ENCODE measurements at regions not wholly inside any gene's neighbourhood (a gene's known extent, or its start where the extent isn't known, plus 50 kb on each side); places are given as distances from the start of the nearest gene placed in this dataset.
"Not testable (repeated sequence)": the region's sequence is repeated elsewhere in the genome, so short reads cannot be mapped to it uniquely, and the experiment has no call there.

DNA sequence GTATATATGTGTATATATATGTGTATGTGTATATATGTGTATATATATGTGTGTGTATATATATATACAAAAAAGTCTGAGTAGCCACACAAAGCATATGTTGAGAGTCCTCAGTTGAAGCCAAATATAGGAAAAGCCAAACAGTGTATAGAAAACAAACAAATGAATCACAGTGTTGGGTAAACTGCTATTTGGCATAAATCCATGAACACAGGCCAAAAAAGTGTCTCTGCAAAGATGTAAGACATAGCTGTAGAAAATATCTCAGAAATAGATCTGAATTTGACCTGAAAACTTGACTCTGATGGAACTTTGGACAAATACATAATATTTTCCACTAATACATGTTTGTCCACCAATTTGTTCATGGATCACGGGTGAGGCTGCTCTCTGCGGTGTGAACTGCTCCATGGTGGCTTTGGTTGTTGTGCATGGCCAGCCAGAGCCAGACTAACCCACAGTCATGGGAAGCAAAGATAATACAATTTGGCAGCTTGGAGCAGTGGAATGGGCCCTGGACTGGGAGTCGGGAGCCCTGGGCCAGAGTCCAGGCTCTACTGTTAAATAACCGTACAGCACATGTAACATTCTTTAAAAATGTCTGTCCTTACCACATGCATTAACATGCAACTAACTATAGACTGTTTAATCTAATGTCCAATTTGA lies 76.9 kb upstream of the EED start:
- peak; percentile 5 for DNase-seq (ENCODE audit: extremely low read depth, low read depth)

DNA sequence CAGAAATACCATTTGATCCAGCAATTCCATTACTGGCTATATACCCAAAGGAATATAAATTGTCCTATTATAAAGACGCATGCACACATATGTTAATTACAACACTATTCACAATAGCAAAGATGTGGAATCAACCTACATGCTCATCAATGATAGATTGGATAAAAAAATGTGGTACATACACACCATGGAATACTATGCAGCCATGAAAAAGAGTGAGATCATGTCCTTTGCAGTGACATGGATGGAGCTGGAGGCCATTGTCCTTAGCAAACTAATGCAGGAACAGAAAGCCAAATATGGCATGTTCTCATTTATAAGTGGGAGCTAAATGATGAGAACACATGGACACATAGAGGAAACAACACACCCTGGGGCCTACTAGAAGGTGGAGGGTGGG lies 78.3 kb upstream of the EED start:
- not testable (repeated sequence) for DNase-seq (ENCODE audit: extremely low read depth, low read depth)

DNA sequence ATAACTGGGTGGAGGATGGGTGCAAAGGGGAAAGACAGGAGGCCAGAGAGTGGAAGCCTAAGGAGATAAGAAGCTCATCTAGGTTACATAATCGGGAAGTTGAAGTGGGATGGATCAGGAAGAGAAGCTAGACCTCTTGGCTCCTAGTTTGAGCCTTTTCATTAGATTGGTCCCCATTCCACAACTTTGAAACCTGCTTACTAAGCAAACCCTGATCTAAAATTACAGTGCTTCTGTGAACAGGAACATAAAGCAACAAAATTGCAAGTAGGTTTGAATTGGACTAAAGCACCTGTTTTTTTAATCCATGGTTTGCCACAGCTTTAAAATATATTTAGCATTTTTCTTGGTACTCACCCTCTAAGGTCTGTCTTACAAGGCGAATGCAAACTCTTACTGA lies 80.4 kb upstream of the EED start:
- DNase-seq (ENCODE audit: extremely low read depth, low read depth), result no peak

DNA sequence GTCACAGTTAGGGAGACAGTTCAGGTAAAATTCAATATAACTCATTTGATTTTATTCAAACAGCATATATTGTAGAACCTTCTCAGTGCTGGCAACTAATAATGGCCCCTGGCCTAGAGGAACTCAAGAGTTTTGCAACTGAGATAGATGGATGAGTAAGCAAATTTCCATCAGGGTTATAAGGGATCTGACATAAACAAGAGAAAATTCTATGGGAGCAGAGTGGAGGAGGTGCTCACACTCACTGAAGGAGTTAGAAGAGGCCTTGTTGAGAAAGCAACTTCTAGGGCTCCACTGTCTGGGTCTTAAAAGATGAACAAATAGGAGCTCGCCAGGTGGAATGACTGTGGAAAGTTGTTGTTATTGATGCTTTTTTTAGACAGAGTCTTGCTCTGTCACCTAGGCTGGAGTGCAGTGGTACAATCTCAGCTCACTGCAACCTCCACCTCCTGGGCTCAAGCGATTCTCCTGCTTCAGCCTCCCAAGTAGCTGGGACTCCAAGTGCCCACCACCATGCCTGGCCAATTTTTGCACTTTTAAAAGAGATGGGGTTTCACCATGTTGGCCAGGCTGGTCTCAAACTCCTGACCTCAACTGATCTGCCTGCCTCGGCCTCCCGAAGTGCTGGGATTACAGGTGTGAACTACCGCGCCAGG lies 81.2 kb upstream of the EED start:
- peak; percentile 29 for DNase-seq (ENCODE audit: extremely low read depth, low read depth)

DNA sequence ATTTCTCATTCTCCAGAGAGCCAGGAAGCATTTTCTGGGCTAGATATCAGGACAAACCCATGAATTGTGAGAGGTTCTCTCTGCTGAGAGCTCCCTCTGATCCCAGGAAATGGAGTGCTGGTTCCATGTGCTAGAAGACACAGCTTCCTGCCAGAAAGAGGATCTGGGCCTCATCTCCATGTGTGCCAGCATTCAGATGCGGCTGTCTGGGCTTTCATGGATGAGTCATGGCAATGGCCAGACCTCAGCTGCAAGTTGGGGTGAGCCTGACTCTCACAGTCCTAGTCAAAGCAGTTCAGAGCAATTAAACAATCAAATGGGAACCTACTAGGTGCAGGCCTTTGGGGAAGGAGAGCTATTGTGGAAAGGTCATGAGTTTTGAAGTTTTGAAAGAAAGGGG lies 82.3 kb upstream of the EED start:
- DNase-seq (ENCODE audit: extremely low read depth, low read depth), result no peak

DNA sequence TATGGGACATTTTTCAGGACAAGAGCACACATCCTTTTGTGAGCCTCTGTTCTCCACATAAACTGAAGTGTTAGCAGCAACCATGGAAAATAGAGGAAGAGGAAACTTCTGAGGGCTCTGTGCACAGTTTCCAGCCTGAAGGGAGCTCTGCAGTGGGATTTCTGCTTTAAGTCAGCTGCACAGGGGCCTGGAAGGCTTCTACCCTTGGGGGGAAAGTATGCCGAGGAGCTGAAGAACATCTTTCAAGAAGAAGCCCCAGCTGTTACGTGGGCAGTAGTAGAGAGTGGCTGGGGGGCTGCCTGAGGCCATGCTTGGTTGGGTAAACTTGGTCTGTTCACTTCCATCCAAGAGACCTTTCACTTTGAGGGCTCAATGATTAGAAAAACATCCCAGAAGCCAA lies 82.7 kb upstream of the EED start:
- no peak for DNase-seq (ENCODE audit: extremely low read depth, low read depth)

DNA sequence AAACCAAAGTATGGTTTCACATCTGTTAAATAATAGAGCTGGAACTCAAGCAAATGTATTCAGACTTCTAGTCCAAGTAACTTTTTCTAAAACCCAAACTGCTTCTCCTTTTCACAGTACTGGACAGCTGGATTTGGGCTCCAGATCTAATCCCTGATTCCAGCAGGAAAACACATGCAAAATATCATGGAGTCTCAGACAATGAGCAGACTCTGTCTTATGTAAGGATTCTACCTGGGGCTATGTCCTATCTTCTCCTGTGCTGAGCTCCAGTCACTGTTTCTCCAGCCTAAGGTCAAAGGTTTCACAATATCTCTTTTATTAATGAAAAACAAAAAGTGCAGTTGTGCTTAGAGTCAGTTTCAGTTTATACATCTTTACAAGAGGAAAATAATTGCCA lies 83.2 kb upstream of the EED start:
- no peak for DNase-seq (ENCODE audit: extremely low read depth, low read depth)

DNA sequence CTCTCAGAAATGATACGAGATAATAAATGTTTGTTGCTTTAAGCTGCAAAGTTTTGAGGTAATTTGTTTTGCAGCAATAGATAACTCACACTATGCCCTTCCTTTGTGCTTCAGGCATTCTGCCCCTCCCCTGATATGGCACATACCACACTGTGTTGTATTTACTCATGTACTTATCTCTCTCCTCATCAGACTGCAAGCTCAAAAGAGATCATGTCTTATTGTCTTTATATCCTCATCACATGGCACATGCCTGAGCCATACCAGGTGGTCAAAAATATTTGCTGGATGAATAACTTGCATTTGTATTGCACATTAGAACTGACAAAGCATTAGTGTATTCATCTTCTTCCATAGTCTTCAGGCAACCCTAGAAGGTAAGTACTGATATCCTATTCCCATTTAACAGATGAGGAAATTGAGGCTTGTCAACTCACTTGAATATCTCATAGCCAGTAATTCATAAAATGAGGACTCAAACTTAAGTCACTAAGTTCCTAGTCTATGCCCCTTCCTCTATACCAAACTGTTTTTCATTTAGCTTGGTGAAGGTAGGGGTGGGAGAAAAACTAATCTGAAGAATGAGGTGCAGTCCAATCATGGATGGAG lies 83.9 kb upstream of the EED start:
- DNase-seq (ENCODE audit: extremely low read depth, low read depth), result no peak

DNA sequence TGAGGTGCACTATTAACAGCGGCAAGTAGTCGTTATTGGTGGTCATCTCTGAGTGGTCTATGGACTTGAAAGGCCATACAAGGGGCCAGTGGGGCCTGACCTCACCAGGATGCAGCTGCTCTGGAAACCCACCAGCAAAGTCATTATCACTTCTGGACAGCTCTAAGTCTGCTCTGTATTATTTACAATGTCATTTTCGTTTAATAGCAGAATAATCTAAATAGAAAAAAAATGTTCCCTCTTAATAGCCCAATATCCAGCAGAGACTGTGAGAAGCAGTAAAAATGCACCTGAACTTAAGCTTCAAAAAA lies 85.0 kb upstream of the EED start:
- DNase-seq (ENCODE audit: extremely low read depth, low read depth), result no peak

DNA sequence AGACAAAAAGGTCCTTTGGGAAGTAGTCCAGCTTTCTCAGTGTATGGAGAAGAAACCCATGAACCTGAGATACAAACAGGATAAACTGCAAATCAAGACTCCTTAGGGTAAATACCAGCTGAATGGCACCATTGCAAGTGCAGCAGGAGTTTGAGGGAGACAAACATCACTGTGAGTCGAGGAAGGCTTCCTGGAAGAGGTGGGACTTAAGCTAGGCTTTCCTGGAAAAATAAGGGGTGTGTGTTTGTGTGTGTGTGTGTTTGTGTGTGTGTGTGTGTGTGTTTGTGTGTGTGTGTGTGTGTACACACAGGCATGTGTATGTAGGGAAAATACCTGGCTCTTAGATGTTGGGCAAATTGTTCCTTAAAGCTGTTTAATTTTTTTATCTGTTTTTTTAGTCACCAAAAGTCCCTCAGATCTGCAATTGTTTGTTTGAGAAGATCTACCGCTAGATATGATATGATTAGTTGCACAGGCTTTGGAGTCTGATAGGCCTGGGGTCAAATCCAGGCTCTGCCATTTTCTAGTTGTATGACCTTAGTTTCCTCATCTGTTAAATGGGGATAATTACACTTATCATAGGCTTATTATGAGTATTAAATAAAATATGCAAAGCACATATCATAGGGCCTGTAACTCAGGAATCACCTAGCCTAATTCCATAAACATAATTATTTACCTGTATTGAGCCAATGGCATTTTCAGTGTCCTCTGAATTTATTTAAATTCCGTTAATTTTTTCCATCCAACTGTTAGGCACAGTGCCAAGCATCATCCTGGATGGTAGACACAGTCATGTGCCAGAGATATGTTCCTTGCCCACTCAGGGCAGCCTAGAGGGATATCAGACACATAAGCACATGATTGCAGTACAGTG lies 85.6 kb upstream of the EED start:
- DNase-seq (ENCODE audit: extremely low read depth, low read depth), result no peak

DNA sequence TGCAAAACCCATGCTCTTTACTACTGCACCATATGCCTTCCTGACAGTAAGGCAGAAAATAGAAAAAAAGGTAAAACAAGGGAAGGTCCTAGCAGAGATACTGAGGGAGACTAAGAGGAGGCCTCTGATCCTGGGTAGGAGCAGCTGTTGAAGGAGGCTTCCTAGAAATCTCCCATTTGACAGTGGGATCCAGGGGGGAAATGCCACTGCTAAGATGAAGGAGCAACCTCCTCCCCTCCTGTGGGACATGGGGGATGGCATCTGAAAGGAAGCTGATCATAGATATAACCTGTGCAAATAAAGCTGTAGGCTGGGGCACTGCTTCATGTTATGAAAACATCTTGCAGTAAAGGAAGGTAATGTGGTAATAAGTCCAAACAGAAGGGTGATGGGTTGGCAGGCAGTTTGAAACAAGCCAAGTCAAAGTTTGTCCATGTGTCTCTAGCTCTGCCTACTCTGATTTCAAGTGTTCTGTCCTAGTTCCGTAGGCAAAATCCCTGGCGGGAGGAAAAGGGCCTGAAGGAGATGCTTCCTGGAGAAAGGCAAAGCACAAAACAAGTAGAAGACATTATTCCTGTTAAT lies 86.7 kb upstream of the EED start:
- no peak for DNase-seq (ENCODE audit: extremely low read depth, low read depth)

DNA sequence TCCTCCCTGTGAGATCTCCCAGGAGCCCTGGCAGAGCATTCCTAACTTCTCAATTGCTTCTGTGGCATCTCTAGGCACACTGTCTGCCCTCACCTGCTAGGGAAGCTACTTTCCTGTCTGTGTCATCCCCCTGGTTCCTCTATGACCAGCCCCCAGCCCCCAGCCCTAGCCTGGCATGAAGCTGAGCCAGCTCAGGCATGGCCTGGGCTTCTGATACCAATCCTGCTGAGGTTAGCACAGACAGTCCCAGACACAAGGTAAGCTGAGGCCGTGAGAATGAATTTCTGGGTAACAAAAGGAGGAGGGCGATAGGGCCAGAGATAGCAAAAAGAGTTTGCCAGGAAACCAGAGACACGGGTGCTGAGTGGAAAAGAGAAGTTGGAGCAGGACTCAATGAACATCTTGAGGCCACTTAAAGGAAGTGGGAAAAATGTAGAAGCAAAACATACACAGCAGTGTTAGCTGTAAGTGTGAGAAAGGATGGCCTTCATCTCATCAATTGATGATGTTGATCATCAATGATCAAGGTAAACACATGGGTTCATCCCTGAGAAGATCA lies 87.6 kb upstream of the PICALM start:
- DNase-seq (ENCODE audit: extremely low read depth, low read depth), result no peak

DNA sequence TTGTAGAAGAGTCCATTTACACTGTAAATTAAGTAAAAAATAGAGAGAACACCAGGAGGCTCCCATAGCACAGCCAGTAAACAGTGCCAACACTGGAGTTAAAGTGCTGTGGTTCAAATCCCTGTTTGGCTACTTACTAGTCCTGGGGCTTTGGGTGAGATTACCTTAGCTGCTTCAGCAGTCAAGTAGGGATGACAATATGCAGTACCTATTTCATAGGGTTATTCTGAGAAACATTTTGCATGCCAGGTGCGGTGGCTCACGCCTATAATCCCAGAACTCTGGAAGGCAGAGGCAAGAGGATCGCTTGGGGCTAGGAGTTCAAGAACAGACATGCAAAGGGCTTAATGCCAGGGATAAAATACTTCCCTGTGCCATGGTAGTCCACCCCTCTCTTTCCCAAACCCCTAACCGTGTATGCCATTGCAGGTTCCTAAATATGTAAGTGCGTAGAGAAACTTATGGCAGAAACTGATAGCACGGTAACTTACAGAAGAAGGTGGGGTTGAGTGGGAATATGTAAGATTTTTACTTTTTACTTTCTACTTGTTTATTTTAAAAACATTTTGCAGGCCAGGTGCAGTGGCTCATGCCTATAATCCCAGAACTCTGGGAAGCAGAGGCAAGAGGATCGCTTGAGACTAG lies 86.4 kb upstream of the PICALM start:
- DNase-seq (ENCODE audit: extremely low read depth, low read depth), result no peak

DNA sequence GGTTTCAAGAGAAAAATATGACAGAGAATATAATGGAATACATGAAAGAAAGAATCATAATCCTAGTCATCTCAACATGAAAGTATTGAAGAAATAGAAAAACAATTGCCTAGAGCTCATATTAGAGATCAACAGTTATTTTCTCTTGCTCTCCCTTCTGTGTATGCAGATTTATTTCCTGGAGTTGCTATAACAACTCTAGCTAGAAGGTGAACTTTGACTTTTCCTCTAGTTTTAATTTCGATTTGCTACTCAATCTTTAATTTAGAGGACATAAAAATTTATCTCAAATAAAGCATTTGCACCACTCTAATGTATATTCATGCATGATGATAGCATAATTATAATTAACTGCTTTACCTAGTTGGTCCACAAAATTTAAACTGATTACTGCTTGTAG lies 84.6 kb upstream of the PICALM start:
- no peak for DNase-seq (ENCODE audit: extremely low read depth, low read depth)

DNA sequence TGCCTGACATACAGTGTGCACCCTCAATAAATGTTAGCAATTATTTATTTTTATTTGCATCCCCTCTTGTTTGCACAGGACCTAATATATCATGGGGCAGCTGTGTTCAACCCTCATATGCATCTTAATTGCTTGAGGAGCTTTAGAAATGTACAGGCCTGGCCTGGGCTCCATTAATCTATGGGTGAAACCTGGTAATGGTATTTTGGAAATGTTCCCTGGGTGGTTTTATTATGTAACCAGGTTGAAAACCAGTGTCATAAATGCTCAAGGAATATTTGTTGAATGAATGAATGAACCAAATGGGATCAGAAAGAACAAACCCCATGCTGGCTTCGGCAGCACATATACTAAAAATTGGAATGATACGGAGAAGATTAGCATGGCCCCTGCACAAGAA lies 84.0 kb upstream of the PICALM start:
- no peak for DNase-seq (ENCODE audit: extremely low read depth, low read depth)

DNA sequence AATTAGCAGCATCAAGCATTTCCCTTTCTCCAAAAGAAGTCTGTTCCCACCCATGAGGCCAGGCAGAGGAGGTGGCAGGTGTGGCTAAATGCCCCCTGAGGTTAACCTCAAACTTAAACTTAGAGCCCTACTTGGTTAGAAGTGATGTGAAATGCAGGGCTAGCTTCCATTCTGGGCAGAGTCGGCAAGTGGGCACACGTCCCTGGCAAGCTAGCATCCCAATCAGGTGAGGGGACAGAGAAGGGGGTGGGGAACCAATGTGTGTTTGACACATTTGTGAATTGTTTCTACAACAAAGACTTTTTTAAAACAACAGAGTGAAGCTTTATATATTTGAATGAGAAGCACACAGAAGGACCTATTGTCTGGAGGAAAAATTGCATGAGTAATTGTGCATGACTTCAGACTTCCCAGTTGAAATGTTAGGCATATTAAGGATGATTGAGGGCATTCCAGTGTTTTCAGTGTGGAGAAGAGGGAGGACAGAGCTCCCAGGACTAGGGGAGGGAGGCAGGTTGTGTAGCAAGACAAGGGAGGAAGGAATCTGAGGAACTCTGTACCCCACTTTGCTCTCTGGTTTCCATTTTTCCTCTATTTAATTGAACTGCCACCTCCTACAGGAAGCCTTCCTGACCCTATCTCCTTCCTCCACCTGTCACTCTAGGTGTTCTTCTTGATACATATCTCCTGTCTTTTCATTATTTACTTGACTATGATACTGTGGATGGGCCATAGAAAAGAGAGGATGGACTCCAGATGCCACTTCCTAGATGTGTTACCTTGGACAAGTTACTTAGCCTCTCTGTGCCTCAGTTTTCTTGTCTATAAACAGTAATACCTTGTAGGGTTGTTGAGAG lies 83.3 kb upstream of the PICALM start:
- no peak for DNase-seq (ENCODE audit: extremely low read depth, low read depth)

DNA sequence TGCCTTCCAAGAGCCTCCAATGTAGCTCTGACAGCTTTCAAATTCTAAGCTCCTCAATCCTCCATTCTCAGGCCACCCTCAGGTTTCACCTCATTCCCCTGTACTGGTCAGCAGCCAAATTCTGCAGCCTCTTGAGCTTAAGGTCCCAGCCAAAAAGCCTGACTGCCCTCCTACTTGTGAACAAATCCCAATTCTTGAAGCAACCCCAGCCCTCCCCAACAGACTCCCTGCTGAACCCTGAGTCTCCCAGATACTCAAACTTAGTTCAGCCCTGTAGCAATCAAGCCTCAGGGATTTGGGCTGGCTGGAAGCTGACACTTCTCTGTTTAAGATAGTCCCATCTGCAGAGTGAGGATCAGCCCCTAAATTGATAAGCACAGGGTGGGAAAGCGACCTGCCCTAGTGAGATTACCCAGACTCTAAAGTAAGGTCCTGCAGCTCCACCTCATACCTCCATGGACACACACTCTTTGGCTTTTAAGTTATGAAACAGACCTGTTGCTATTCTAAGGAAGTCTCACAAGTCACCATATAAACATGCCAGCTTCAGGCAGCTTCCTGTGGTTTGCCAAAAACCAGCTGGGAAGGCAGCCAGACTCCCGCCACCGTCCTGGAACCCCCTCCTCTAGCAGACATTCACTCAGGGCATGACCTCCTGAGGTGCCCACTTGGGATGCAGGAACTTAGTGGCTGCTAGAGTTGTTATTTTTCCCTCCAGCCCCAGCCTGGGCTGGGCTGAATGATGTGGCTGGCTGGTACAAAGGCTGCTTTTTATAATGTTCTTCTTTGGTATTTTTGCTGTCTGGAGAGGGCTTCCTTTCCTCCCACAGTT lies 82.5 kb upstream of the PICALM start:
- DNase-seq (ENCODE audit: extremely low read depth, low read depth), result no peak

DNA sequence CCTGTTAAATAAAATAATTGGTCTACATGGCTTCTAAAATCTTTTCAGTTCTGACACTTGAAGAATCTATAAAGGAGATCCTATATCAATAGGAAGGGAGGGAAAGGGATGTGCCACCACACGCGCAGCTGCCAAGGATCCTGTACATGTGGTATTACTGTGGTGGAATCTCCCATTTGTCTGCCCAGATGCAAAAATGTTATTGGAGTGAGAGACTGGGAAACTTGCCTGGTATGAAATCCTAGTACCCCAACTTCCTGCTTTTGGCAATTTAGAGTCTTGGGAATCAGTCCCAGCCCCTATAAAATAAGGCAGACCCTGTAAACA lies 81.9 kb upstream of the PICALM start:
- no peak for DNase-seq (ENCODE audit: extremely low read depth, low read depth)

DNA sequence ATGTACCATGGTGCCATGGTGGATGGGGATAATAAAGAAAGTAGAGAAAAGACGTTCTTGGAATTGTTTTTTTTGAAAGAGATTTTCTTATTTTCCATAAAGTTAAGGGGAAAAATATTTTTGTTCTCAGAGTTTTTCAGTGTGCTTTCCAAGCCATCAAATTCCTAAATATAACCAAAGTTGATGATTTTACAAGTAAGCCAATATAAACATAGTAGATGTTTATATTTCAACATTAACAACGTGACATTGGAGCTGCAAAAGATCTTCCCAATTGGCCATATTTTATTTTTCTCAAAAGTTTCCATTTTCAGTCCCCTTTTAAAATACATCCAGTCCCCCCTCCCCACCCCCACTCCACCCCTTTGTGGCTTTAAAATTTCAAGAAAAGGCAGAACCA lies 80.9 kb upstream of the PICALM start:
- no peak for DNase-seq (ENCODE audit: extremely low read depth, low read depth)
